ENCODE measurements at regions not wholly inside any gene's neighbourhood (a gene's known extent, or its start where the extent isn't known, plus 50 kb on each side); places are given as distances from the start of the nearest gene placed in this dataset.

GRCh38 chr10:78657862-78658165 is 411.0 kb upstream of the ZMIZ1 start:
- TF ChIP-seq, protein P1, sequence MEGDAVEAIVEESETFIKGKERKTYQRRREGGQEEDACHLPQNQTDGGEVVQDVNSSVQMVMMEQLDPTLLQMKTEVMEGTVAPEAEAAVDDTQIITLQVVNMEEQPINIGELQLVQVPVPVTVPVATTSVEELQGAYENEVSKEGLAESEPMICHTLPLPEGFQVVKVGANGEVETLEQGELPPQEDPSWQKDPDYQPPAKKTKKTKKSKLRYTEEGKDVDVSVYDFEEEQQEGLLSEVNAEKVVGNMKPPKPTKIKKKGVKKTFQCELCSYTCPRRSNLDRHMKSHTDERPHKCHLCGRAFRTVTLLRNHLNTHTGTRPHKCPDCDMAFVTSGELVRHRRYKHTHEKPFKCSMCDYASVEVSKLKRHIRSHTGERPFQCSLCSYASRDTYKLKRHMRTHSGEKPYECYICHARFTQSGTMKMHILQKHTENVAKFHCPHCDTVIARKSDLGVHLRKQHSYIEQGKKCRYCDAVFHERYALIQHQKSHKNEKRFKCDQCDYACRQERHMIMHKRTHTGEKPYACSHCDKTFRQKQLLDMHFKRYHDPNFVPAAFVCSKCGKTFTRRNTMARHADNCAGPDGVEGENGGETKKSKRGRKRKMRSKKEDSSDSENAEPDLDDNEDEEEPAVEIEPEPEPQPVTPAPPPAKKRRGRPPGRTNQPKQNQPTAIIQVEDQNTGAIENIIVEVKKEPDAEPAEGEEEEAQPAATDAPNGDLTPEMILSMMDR (IDR thresholded peaks at IDR 0.05) = no peak
- no peak for TF ChIP-seq POLR2A (IDR thresholded peaks at IDR 0.05)

All from right lobe of liver (tissue), 4 donors.